Esophagus squamous epithelium (tissue), 5 donors: ENCODE measurements at regions not wholly inside any gene's neighbourhood (a gene's known extent, or its start where the extent isn't known, plus 50 kb on each side); places are given as distances from the start of the nearest gene placed in this dataset.

Source experiments
- DNase-seq: peaks from one replicate; lab custom pipeline; 2025; lab: John Stamatoyannopoulos, UW
- H3K27ac ChIP-seq, 4 donors: fragments of 200-600 bp; sonication (generic); one replicate each; pipeline ENCODE4 v1.5.1; 2016 to 2019; ENCODE audit warnings: mild to moderate bottlenecking in 1 of 4
- H3K27me3 ChIP-seq, 4 donors: fragments of 200-600 bp; sonication (generic); 1 replicate in 3 of 4; 2 replicates in 1 of 4; pipeline versions ENCODE4 v1.5.1 to v1.6.0; 2017 to 2021; ENCODE audit warnings: antibody characterized with exemption in 1 of 4
- H3K36me3 ChIP-seq, 3 donors: fragments of 200-600 bp; sonication (generic); one replicate each; pipeline ENCODE4 v1.5.1; 2016 to 2019
- H3K4me1 ChIP-seq, 3 donors: fragments of 200-600 bp; sonication (generic); one replicate each; pipeline ENCODE4 v1.5.1; 2017 to 2019
- H3K4me3 ChIP-seq, 4 donors: fragments of 200-600 bp; sonication (generic); 1 replicate in 3 of 4; 2 replicates in 1 of 4; pipeline ENCODE4 v1.5.1; 2016 to 2019; ENCODE audit warnings: mild to moderate bottlenecking in 2 of 4, moderate library complexity in 1 of 4
- H3K9me3 ChIP-seq, 3 donors: fragments of 200-600 bp; sonication (generic); one replicate each; pipeline ENCODE4 v1.5.1; 2016 to 2019
- CTCF ChIP-seq, 6 experiments: fragments of 450-650 bp in 4 of 6; fragments of 200-600 bp in 2 of 6; sonication (generic) in 2 of 6; IDR thresholded peaks; one replicate each; pipeline ENCODE4 v1.5.1; 2016 to 2019; ENCODE audit warnings: antibody characterized with exemption in 6 of 6, mild to moderate bottlenecking in 4 of 6, moderate library complexity in 4 of 6
- POLR2A ChIP-seq, 4 donors: fragments of 450-650 bp; IDR thresholded peaks; one replicate each; pipeline ENCODE4 v1.6.1; 2017; ENCODE audit warnings: antibody characterized with exemption in 4 of 4, mild to moderate bottlenecking in 4 of 4, moderate library complexity in 3 of 4
- WGBS, 2 donors: methylation state at CpG; one replicate each; pipeline ENCODE4 v1.1.5; 2018; 5-methylcytosine and 5-hydroxymethylcytosine counted together
- intact Hi-C: fragments of 100-400 bp; cut with DNase I; formaldehyde crosslinking; loops from one replicate; pipeline ENCODE4 v1.15.0; 2022
- donor health status: DM: yes; HTN: yes; CAD: no.

DNA sequence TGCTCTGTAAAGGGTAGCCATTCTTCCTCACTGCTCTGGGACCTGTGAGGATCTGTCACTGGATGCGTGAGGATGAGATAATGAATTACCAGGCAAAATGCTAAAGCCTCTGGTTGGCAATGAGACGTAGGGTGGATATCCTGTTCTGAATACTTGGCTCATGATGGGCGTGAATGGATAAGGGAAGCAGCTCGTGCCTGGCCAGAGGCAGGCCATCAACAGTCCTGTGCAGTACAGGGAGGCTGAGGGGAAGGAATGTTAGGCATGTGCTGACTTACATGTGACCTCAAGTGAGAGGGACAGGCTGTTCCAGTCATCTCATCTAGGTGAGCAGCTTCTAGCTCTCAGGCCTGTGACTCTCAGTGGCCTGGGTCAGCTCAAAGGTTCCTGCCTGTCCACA, 172.8 kb downstream of the CARTPT start:
- H3K4me3 ChIP-seq: no peak overlapping the region
- WGBS, 2 donors: 40 to 46% methylated on average over 4 of the region's 4 CpGs
- no peak for TF ChIP-seq POLR2A (IDR thresholded peaks at IDR 0.05)
- no peak for TF ChIP-seq CTCF (IDR thresholded peaks at IDR 0.05)
- H3K27me3 ChIP-seq: peaks cover 0 to 13% (median 0%) of the 10 kb centered on the region in 4 donors
- H3K36me3 ChIP-seq: no peaks in the 10 kb centered on the region
- intact Hi-C loops: no loop called here
- H3K9me3 ChIP-seq: no peaks in the 10 kb centered on the region
- H3K27ac ChIP-seq: no peak overlapping the region
- H3K4me1 ChIP-seq: no peaks in the 10 kb centered on the region
- no peak for DNase-seq

GRCh38 chr5:71892641-71893365, 173.7 kb downstream of the CARTPT start:
- Histone ChIP-seq H3K27ac (no peak overlapping the region), H3K27me3 (peaks cover 0 to 13% (median 0%) of the 10 kb centered on the region in 4 donors), H3K4me1 (no peaks in the 10 kb centered on the region), H3K4me3 (no peak overlapping the region), H3K9me3 (no peaks in the 10 kb centered on the region), H3K36me3 (no peaks in the 10 kb centered on the region)
- intact Hi-C loops: no loop called here
- 30 to 80% methylated on average over 1 to 2 of the region's 3 CpGs for whole genome bisulfite sequencing, 2 donors
- no peak for TF ChIP-seq CTCF (IDR thresholded peaks at IDR 0.05)
- TF ChIP-seq POLR2A (IDR thresholded peaks at IDR 0.05): no peak
- DNase-seq: no peak

DNA sequence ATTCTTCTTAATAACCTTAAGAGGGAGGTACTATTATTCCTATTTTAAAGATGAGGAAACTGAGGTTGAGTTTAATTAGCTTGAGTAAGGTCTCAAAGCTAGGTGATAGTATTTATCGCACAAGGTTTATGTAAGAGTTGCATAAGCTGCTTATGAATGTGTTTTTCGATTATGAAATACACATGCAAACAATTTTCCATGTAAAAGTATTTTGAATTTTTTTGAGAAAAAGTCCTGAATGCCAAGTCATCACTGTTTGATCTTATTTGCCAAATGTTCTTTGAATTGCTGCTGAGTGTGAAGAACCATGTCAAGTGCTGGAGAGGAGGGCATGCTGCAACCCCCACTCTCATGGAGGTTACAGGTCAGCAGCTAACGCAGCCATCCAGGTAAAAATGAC, 174.4 kb downstream of the CARTPT start:
- H3K27me3 ChIP-seq: peaks cover 0 to 13% (median 0%) of the 10 kb centered on the region in 4 donors
- no peak overlapping the region for H3K27ac ChIP-seq
- no peak for DNase-seq
- H3K36me3 ChIP-seq: no peaks in the 10 kb centered on the region
- H3K4me3 ChIP-seq: no peak overlapping the region
- WGBS, 2 donors: 80 to 91% methylated on average over 3 of the region's 3 CpGs
- no peaks in the 10 kb centered on the region for H3K9me3 ChIP-seq
- no peaks in the 10 kb centered on the region for H3K4me1 ChIP-seq
- TF ChIP-seq POLR2A (IDR thresholded peaks at IDR 0.05) (no peak), CTCF (IDR thresholded peaks at IDR 0.05) (no peak)
- intact Hi-C loops: no loop called here

GRCh38 chr5:71894091-71894490, 175.0 kb downstream of the CARTPT start:
- no peaks in the 10 kb centered on the region for H3K36me3 ChIP-seq
- intact Hi-C loops: no loop called here
- no peak for DNase-seq
- 77 to 100% methylated on average over 1 to 3 of the region's 3 CpGs for WGBS, 2 donors
- H3K4me3 ChIP-seq: no peak overlapping the region
- H3K27me3 ChIP-seq: peaks cover 0 to 13% (median 0%) of the 10 kb centered on the region in 4 donors
- no peaks in the 10 kb centered on the region for H3K9me3 ChIP-seq
- no peak for TF ChIP-seq POLR2A (IDR thresholded peaks at IDR 0.05)
- TF ChIP-seq CTCF (IDR thresholded peaks at IDR 0.05): no peak
- H3K4me1 ChIP-seq: no peaks in the 10 kb centered on the region
- H3K27ac ChIP-seq: no peak overlapping the region

DNA sequence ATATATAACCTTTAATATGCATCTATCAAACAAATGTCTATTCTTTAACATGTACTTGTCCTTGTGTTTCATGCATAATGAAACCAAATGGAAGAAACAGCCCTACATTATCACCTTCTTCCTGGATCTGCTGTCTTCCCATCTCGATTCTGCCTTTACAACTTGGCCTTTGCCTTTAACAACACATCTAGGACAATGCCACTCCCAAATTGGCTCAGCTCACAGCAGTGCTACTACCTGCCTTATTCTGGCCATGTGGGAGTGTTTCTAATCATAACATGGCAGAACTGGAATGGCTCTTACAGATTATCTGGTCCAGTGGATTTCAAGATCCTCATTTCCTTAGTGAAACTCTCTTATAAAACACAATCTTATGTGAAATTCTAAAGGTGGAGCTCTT, 176.5 kb downstream of the CARTPT start:
- no peak for DNase-seq
- H3K9me3 ChIP-seq: no peaks in the 10 kb centered on the region
- TF ChIP-seq CTCF (IDR thresholded peaks at IDR 0.05) (no peak), POLR2A (IDR thresholded peaks at IDR 0.05) (no peak)
- no peak overlapping the region for H3K4me3 ChIP-seq
- H3K27ac ChIP-seq: no peak overlapping the region
- 56 to 65% methylated on average over 1 of the region's 1 CpG for WGBS, 2 donors
- H3K4me1 ChIP-seq: no peaks in the 10 kb centered on the region
- peaks cover 0 to 4% (median 0%) of the 10 kb centered on the region in 4 donors for H3K27me3 ChIP-seq
- intact Hi-C loops: no loop called here
- H3K36me3 ChIP-seq: no peaks in the 10 kb centered on the region
